HepG2 (cell line): ENCODE measurements at regions not wholly inside any gene's neighbourhood (a gene's known extent, or its start where the extent isn't known, plus 50 kb on each side); places are given as distances from the start of the nearest gene placed in this dataset.
A peak's percentile ranks its signal among the peaks of the same experiment; 100 is the strongest.

Experiments used
- BCL3 ChIP-seq: sonication (generic); formaldehyde crosslinking; IDR thresholded peaks from 2 replicates; pipeline ENCODE4 v1.5.1; 2020; ENCODE audit warnings: mild to moderate bottlenecking, missing genetic modification reagents, moderate library complexity
- HES4 ChIP-seq: sonication (generic); formaldehyde crosslinking; IDR thresholded peaks from 2 replicates; pipeline ENCODE4 v1.9.0; 2021; ENCODE audit warnings: mild to moderate bottlenecking, missing genetic modification reagents, borderline replicate concordance
- NRL ChIP-seq: sonication (generic); formaldehyde crosslinking; IDR thresholded peaks from 2 replicates; pipeline ENCODE4 v1.5.0; 2020; ENCODE audit warnings: missing genetic modification reagents, mild to moderate bottlenecking, moderate library complexity, borderline replicate concordance
- TAF15 ChIP-seq: fragments of 200-400 bp; formaldehyde crosslinking; IDR thresholded peaks from one replicate; pipeline ENCODE4 v1.6.1; 2018; ENCODE audit warnings: mild to moderate bottlenecking, low read depth, low read length; ENCODE audit not compliant: poor library complexity, severe bottlenecking
- ZNF547 ChIP-seq: sonication (generic); formaldehyde crosslinking; IDR thresholded peaks from 2 replicates; pipeline ENCODE4 v1.5.1; 2020; ENCODE audit warnings: mild to moderate bottlenecking, missing genetic modification reagents
- TF ChIP-seq, protein P1 (sequence below): sonication (generic); formaldehyde crosslinking; IDR thresholded peaks from 2 replicates; pipeline ENCODE4 v1.9.0; 2021; ENCODE audit warnings: mild to moderate bottlenecking, missing genetic modification reagents
- TF ChIP-seq, protein P2 (sequence below): sonication (generic); formaldehyde crosslinking; IDR thresholded peaks from 2 replicates; pipeline ENCODE4 v1.5.0; 2020; ENCODE audit warnings: mild to moderate bottlenecking, missing genetic modification reagents

- TF ChIP-seq, protein P1, sequence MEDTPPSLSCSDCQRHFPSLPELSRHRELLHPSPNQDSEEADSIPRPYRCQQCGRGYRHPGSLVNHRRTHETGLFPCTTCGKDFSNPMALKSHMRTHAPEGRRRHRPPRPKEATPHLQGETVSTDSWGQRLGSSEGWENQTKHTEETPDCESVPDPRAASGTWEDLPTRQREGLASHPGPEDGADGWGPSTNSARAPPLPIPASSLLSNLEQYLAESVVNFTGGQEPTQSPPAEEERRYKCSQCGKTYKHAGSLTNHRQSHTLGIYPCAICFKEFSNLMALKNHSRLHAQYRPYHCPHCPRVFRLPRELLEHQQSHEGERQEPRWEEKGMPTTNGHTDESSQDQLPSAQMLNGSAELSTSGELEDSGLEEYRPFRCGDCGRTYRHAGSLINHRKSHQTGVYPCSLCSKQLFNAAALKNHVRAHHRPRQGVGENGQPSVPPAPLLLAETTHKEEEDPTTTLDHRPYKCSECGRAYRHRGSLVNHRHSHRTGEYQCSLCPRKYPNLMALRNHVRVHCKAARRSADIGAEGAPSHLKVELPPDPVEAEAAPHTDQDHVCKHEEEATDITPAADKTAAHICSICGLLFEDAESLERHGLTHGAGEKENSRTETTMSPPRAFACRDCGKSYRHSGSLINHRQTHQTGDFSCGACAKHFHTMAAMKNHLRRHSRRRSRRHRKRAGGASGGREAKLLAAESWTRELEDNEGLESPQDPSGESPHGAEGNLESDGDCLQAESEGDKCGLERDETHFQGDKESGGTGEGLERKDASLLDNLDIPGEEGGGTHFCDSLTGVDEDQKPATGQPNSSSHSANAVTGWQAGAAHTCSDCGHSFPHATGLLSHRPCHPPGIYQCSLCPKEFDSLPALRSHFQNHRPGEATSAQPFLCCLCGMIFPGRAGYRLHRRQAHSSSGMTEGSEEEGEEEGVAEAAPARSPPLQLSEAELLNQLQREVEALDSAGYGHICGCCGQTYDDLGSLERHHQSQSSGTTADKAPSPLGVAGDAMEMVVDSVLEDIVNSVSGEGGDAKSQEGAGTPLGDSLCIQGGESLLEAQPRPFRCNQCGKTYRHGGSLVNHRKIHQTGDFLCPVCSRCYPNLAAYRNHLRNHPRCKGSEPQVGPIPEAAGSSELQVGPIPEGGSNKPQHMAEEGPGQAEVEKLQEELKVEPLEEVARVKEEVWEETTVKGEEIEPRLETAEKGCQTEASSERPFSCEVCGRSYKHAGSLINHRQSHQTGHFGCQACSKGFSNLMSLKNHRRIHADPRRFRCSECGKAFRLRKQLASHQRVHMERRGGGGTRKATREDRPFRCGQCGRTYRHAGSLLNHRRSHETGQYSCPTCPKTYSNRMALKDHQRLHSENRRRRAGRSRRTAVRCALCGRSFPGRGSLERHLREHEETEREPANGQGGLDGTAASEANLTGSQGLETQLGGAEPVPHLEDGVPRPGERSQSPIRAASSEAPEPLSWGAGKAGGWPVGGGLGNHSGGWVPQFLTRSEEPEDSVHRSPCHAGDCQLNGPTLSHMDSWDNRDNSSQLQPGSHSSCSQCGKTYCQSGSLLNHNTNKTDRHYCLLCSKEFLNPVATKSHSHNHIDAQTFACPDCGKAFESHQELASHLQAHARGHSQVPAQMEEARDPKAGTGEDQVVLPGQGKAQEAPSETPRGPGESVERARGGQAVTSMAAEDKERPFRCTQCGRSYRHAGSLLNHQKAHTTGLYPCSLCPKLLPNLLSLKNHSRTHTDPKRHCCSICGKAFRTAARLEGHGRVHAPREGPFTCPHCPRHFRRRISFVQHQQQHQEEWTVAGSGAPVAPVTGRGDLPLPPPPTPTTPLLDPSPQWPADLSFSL: peak; percentile 67
- 0 out of 2 replicates have a peak, but pooled peaks have one; percentile 22 for TF ChIP-seq ZNF547
- TF ChIP-seq TAF15: peak; percentile 44
- TF ChIP-seq BCL3 (CRISPR knock-in tag): peak; percentile 20; the same call in 1 of the 2 replicates
- TF ChIP-seq, protein P2, sequence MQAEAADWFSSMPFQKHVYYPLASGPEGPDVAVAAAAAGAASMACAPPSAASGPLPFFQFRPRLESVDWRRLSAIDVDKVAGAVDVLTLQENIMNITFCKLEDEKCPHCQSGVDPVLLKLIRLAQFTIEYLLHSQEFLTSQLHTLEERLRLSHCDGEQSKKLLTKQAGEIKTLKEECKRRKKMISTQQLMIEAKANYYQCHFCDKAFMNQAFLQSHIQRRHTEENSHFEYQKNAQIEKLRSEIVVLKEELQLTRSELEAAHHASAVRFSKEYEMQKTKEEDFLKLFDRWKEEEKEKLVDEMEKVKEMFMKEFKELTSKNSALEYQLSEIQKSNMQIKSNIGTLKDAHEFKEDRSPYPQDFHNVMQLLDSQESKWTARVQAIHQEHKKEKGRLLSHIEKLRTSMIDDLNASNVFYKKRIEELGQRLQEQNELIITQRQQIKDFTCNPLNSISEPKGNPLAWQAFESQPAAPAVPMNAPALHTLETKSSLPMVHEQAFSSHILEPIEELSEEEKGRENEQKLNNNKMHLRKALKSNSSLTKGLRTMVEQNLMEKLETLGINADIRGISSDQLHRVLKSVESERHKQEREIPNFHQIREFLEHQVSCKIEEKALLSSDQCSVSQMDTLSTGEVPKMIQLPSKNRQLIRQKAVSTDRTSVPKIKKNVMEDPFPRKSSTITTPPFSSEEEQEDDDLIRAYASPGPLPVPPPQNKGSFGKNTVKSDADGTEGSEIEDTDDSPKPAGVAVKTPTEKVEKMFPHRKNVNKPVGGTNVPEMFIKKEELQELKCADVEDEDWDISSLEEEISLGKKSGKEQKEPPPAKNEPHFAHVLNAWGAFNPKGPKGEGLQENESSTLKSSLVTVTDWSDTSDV (CRISPR knock-in tag): 0 out of 2 replicates have a peak, but pooled peaks have one; percentile 42
- TF ChIP-seq NRL: peak; percentile 16; the same call in 1 of the 2 replicates
- TF ChIP-seq HES4 (CRISPR knock-in tag): 0 out of 2 replicates have a peak, but pooled peaks have one; percentile 2
These were observed 168.5 kb upstream of the ZNF337 start (continued) for GRCh38 chr20:25864963-25865714.
